ENCODE measurements at regions not wholly inside any gene's neighbourhood (a gene's known extent, or its start where the extent isn't known, plus 50 kb on each side); places are given as distances from the start of the nearest gene placed in this dataset.

GRCh38 chr4:124276461-124276860 lies 436.1 kb downstream of the ANKRD50 start:
- Mint-ChIP-seq H3K9me3 (peaks cover 23% of the 10 kb centered on the region), H3K36me3 (ENCODE audit: low read depth) (no peaks in the 10 kb centered on the region), H3K27ac (no peak overlapping the region), H3K27me3 (ENCODE audit: low read depth) (no peaks in the 10 kb centered on the region), H3K4me3 (no peak overlapping the region), H3K4me1 (peaks cover 19% of the 10 kb centered on the region)
- no peak for TF ChIP-seq CTCF (IDR thresholded peaks at IDR 0.05; ENCODE audit: unreplicated experiment in 3 of 3)

- Mint-ChIP-seq H3K27ac (no peak overlapping the region), H3K27me3 (ENCODE audit: low read depth) (no peaks in the 10 kb centered on the region), H3K9me3 (peaks cover 12% of the 10 kb centered on the region), H3K4me3 (no peak overlapping the region), H3K4me1 (peaks cover 19% of the 10 kb centered on the region), H3K36me3 (ENCODE audit: low read depth) (no peaks in the 10 kb centered on the region)
- no peak for TF ChIP-seq CTCF (IDR thresholded peaks at IDR 0.05; ENCODE audit: unreplicated experiment in 3 of 3)
Observed at GRCh38 chr4:124277691-124278090, 434.8 kb downstream of the ANKRD50 start.

- Mint-ChIP-seq H3K27ac (no peak overlapping the region), H3K36me3 (ENCODE audit: low read depth) (no peaks in the 10 kb centered on the region), H3K4me1 (peaks cover 19% of the 10 kb centered on the region), H3K4me3 (no peak overlapping the region), H3K27me3 (ENCODE audit: low read depth) (no peaks in the 10 kb centered on the region), H3K9me3 (peaks cover 9% of the 10 kb centered on the region)
- TF ChIP-seq CTCF (IDR thresholded peaks at IDR 0.05; ENCODE audit: unreplicated experiment in 3 of 3) = no peak
Observed at GRCh38 chr4:124278477-124278876, 434.1 kb downstream of the ANKRD50 start.

GRCh38 chr4:124279741-124280140 lies 432.8 kb downstream of the ANKRD50 start:
- Mint-ChIP-seq H3K27ac (no peak overlapping the region), H3K9me3 (no peaks in the 10 kb centered on the region), H3K36me3 (ENCODE audit: low read depth) (no peaks in the 10 kb centered on the region), H3K4me3 (no peak overlapping the region), H3K4me1 (peaks cover 19% of the 10 kb centered on the region), H3K27me3 (ENCODE audit: low read depth) (no peaks in the 10 kb centered on the region)
- no peak for TF ChIP-seq CTCF (IDR thresholded peaks at IDR 0.05; ENCODE audit: unreplicated experiment in 3 of 3)

DNA sequence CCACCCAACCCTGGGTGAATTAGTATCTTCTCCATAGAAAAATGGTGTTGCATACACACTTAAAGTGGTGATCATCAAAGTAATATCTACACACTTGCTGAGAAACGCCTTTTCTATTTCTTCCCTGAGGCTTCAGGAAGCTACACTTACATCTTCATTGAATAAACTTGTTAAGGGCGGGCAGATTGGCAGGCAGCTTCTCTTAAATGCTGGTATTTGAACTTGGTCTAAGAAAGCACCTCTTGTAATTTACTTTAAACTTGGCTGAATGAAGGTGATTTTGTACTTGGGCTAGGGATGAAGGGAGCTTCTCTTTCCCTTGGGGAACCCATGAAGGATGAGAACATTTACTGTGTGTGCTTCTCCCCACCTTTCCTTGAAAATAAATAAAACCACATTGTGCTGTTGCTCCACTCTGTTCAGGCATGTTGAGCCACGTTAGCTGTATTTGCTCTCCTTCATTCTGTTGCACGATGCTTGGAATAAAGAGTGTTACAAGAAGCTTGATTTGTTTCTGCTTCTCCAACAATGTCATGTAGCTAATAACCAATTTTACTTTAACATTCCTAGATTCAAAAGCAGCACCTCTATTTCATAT lies 430.1 kb downstream of the ANKRD50 start:
- Mint-ChIP-seq H3K27me3 (ENCODE audit: low read depth) (no peaks in the 10 kb centered on the region), H3K4me1 (peaks cover 19% of the 10 kb centered on the region), H3K4me3 (no peak overlapping the region), H3K36me3 (ENCODE audit: low read depth) (no peaks in the 10 kb centered on the region), H3K9me3 (peaks cover 4% of the 10 kb centered on the region), H3K27ac (no peak overlapping the region)
- TF ChIP-seq CTCF (IDR thresholded peaks at IDR 0.05; ENCODE audit: unreplicated experiment in 3 of 3) = no peak

GRCh38 chr4:124288706-124289486 lies 423.6 kb downstream of the ANKRD50 start:
- Mint-ChIP-seq H3K27me3 (ENCODE audit: low read depth) (no peaks in the 10 kb centered on the region), H3K4me1 (no peaks in the 10 kb centered on the region), H3K36me3 (ENCODE audit: low read depth) (no peaks in the 10 kb centered on the region), H3K9me3 (peaks cover 5% of the 10 kb centered on the region), H3K4me3 (no peak overlapping the region), H3K27ac (no peak overlapping the region)
- TF ChIP-seq CTCF (IDR thresholded peaks at IDR 0.05; ENCODE audit: unreplicated experiment in 3 of 3) = no peak
